SK-N-SH (cell line): ENCODE measurements at regions not wholly inside any gene's neighbourhood (a gene's known extent, or its start where the extent isn't known, plus 50 kb on each side); places are given as distances from the start of the nearest gene placed in this dataset.

Source experiments
- CTCF ChIA-PET: fragments of 300-600, 350-600 bp; formaldehyde crosslinking; extraction: SDS; loops from one replicate; lab custom pipeline; 2021; lab: Yijun Ruan, JAX
- POLR2A ChIA-PET: fragments of 350-600 bp; sonication (Branson Sonifier 250); formaldehyde crosslinking; extraction: SDS; loops from one replicate; lab custom pipeline; 2020; ENCODE audit warnings: antibody characterized with exemption, inconsistent platforms; lab: Yijun Ruan, JAX
- DNase-seq: peaks from one replicate; pipeline ENCODE4 v3.0.0; 2012
- H2AFZ ChIP-seq: fragments of 200-600 bp; sonication (generic); 2 replicates; pipeline ENCODE4 v1.8.1; 2016; ENCODE audit warnings: antibody characterized with exemption, mild to moderate bottlenecking, low read depth
- H3F3A ChIP-seq: fragments of 200-600 bp; sonication (generic); replicated peaks from 2 replicates; pipeline ENCODE3; 2016; ENCODE audit warnings: antibody characterized with exemption, mild to moderate bottlenecking; ENCODE audit not compliant: insufficient read depth
- H3K27ac ChIP-seq, 2 experiments: fragments of 200-500 bp in 1 of 2; fragments of 200-600 bp in 1 of 2; sonication (Bioruptor generic) in 1 of 2; sonication (generic), shearing (Covaris generic) in 1 of 2; 2 replicates each; pipeline versions ENCODE4 v1.5.1 to v1.6.1; 2014 to 2016; ENCODE audit warnings: low read depth in 2 of 2, inconsistent platforms in 1 of 2, low read length in 1 of 2, mild to moderate bottlenecking in 1 of 2, mixed read lengths in 1 of 2
- H3K27me3 ChIP-seq: fragments of 200-600 bp; sonication (generic), shearing (Covaris generic); 2 replicates; pipeline ENCODE4 v1.6.1; 2016; ENCODE audit warnings: mixed run types; ENCODE audit not compliant: insufficient read depth
- H3K36me3 ChIP-seq, 2 experiments: fragments of 200-500 bp in 1 of 2; fragments of 200-600 bp in 1 of 2; sonication (Bioruptor generic) in 1 of 2; sonication (generic) in 1 of 2; replicated peaks in 1 of 2; 2 replicates each; pipeline versions ENCODE3 to v1.5.1; 2014 to 2016; ENCODE audit warnings: low read length in 1 of 2, mild to moderate bottlenecking in 1 of 2; ENCODE audit not compliant: insufficient read depth in 2 of 2, control insufficient read depth in 1 of 2
- H3K4me1 ChIP-seq, 2 experiments: fragments of 200-500 bp in 1 of 2; fragments of 200-600 bp in 1 of 2; sonication (Bioruptor generic) in 1 of 2; sonication (generic), shearing (Covaris generic) in 1 of 2; 2 replicates each; pipeline versions ENCODE4 v1.5.1 to v1.6.1; 2014 to 2016; ENCODE audit warnings: low read depth in 1 of 2, low read length in 1 of 2, mixed run types in 1 of 2; ENCODE audit not compliant: insufficient read depth in 2 of 2, control insufficient read depth in 1 of 2
- H3K4me2 ChIP-seq: fragments of 200-600 bp; sonication (generic), shearing (Covaris generic); 2 replicates; pipeline ENCODE4 v1.6.1; 2017; ENCODE audit warnings: mixed run types
- H3K4me3 ChIP-seq, 2 experiments: fragments of 200-500 bp in 1 of 2; fragments of 200-600 bp in 1 of 2; sonication (Bioruptor generic) in 1 of 2; sonication (generic), shearing (Covaris generic) in 1 of 2; 2 replicates each; pipeline versions ENCODE4 v1.5.1 to v1.8.1; 2014 to 2016; ENCODE audit warnings: low read depth in 2 of 2, inconsistent platforms in 1 of 2, low read length in 1 of 2, mild to moderate bottlenecking in 1 of 2, mixed read lengths in 1 of 2, moderate library complexity in 1 of 2
- H3K79me2 ChIP-seq: fragments of 200-600 bp; sonication (generic); 2 replicates; pipeline ENCODE4 v1.8.1; 2017; ENCODE audit warnings: mild to moderate bottlenecking; ENCODE audit not compliant: insufficient read depth
- H3K9ac ChIP-seq: fragments of 200-600 bp; sonication (generic); 2 replicates; pipeline ENCODE4 v1.6.1; 2017; ENCODE audit warnings: mixed run types
- H3K9me2 ChIP-seq: fragments of 200-600 bp; sonication (generic); 2 replicates; pipeline ENCODE4 v1.6.1; 2017; ENCODE audit warnings: mixed run types
- H3K9me3 ChIP-seq: fragments of 200-600 bp; sonication (generic); 2 replicates; pipeline ENCODE4 v1.6.1; 2017; ENCODE audit warnings: mixed run types, mild to moderate bottlenecking, moderate library complexity
- H4K20me1 ChIP-seq: fragments of 200-600 bp; sonication (generic); 2 replicates; pipeline ENCODE4 v1.6.1; 2017; ENCODE audit warnings: mild to moderate bottlenecking, mixed run types; ENCODE audit not compliant: insufficient read depth
- EP300 ChIP-seq, 2 experiments: IDR thresholded peaks; 2 replicates each; pipeline versions ENCODE4 v1.4.0 to v1.6.1; 2012; ENCODE audit warnings: borderline replicate concordance in 1 of 2, low read depth in 1 of 2, low read length in 1 of 2
- FOSL2 ChIP-seq: IDR thresholded peaks from 2 replicates; pipeline ENCODE4 v1.4.0; 2012; ENCODE audit warnings: low read depth, mild to moderate bottlenecking, moderate library complexity, borderline replicate concordance
- FOXJ3 ChIP-seq: sonication (generic); formaldehyde crosslinking; IDR thresholded peaks from 2 replicates; pipeline ENCODE4 v1.5.1; 2020; ENCODE audit warnings: mild to moderate bottlenecking, missing genetic modification reagents
- FOXM1 ChIP-seq: IDR thresholded peaks from 2 replicates; pipeline ENCODE4 v1.4.0; 2012; ENCODE audit warnings: low read depth, mild to moderate bottlenecking
- JUND ChIP-seq: IDR thresholded peaks from 2 replicates; pipeline ENCODE4 v1.4.0; 2012
- MEF2A ChIP-seq: IDR thresholded peaks from 2 replicates; pipeline ENCODE4 v1.4.0; 2012; ENCODE audit warnings: low read depth, borderline replicate concordance
- MXI1 ChIP-seq: IDR thresholded peaks from 2 replicates; pipeline ENCODE4 v1.6.1; 2012; ENCODE audit warnings: mild to moderate bottlenecking, low read depth, low read length, improper control_type of control experiment
- NFIC ChIP-seq: IDR thresholded peaks from 2 replicates; pipeline ENCODE4 v1.4.0; 2012; ENCODE audit warnings: borderline replicate concordance
- NRF1 ChIP-seq: IDR thresholded peaks from 2 replicates; pipeline ENCODE4 v1.6.1; 2012; ENCODE audit warnings: low read depth, mild to moderate bottlenecking, low read length
- PBX3 ChIP-seq: IDR thresholded peaks from 2 replicates; pipeline ENCODE4; 2012
- POLR2AphosphoS5 ChIP-seq: IDR thresholded peaks from 2 replicates; pipeline ENCODE4 v1.6.1; 2012; ENCODE audit warnings: low read depth, low read length
- RAD21 ChIP-seq: IDR thresholded peaks from 2 replicates; pipeline ENCODE4 v1.6.1; 2012; ENCODE audit warnings: mild to moderate bottlenecking, low read length
- RCOR1 ChIP-seq: fragments of 150-350 bp; IDR thresholded peaks from 2 replicates; pipeline ENCODE4 v1.6.1; 2017; ENCODE audit warnings: antibody characterized with exemption, low read length
- REST ChIP-seq: IDR thresholded peaks from 2 replicates; pipeline ENCODE4 v1.6.1; 2012; ENCODE audit warnings: mild to moderate bottlenecking, low read depth, low read length, moderate library complexity
- RXRA ChIP-seq: IDR thresholded peaks from 2 replicates; pipeline ENCODE4 v1.4.0; 2012; ENCODE audit warnings: low read depth, mild to moderate bottlenecking, borderline replicate concordance
- SMC3 ChIP-seq: IDR thresholded peaks from 2 replicates; pipeline ENCODE4 v1.6.1; 2012; ENCODE audit warnings: low read depth, low read length, improper control_type of control experiment
- TEAD4 ChIP-seq: IDR thresholded peaks from 2 replicates; pipeline ENCODE4 v1.4.0; 2012; ENCODE audit warnings: mild to moderate bottlenecking, borderline replicate concordance; ENCODE audit not compliant: insufficient read depth
- USF1 ChIP-seq: IDR thresholded peaks from 2 replicates; pipeline ENCODE4 v1.4.0; 2012; ENCODE audit warnings: low read depth, borderline replicate concordance
- USF2 ChIP-seq: fragments of 150-350 bp; IDR thresholded peaks from 2 replicates; pipeline ENCODE4 v1.6.1; 2017; ENCODE audit warnings: antibody characterized with exemption, low read length, low read depth, borderline replicate concordance
- ZBTB33 ChIP-seq: IDR thresholded peaks from 2 replicates; pipeline ENCODE4 v1.4.0; 2012; ENCODE audit warnings: low read depth, borderline replicate concordance
- WGBS: methylation state at CpG from one replicate; pipeline ENCODE4 v1.1.6; 2017; ENCODE audit warnings: low lambda C conversion rate; 5-methylcytosine and 5-hydroxymethylcytosine counted together

GRCh38 chr7:89776980-89777379, 377.3 kb upstream of the STEAP1 start:
- Histone ChIP-seq H4K20me1 (no peaks in the 10 kb centered on the region), H3K9me2 (no peaks in the 10 kb centered on the region), H3F3A (no peaks in the 10 kb centered on the region), H3K4me2 (no peak overlapping the region), H3K4me3 (no peak overlapping the region), H3K36me3 (no peaks in the 10 kb centered on the region), H2AFZ (no peak overlapping the region), H3K4me1 (no peaks in the 10 kb centered on the region), H3K9ac (no peak overlapping the region), H3K27me3 (no peaks in the 10 kb centered on the region), H3K79me2 (no peaks in the 10 kb centered on the region), H3K27ac (no peak overlapping the region), H3K9me3 (no peaks in the 10 kb centered on the region)
- POLR2A ChIA-PET: no interaction called here
- DNase-seq: no peak
- TF ChIP-seq FOXM1: no peak
- no peak for TF ChIP-seq PBX3
- TF ChIP-seq NFIC: no peak
- TF ChIP-seq POLR2AphosphoS5: no peak
- TF ChIP-seq ZBTB33: no peak
- TF ChIP-seq USF2: no peak
- TF ChIP-seq REST: no peak
- no peak for TF ChIP-seq USF1
- no peak for TF ChIP-seq RCOR1
- TF ChIP-seq MEF2A: no peak
- TF ChIP-seq EP300 (IDR thresholded peaks at IDR 0.05; ENCODE audit: borderline replicate concordance in 1 of 2, low read depth in 1 of 2, low read length in 1 of 2): no peak
- no peak for TF ChIP-seq MXI1
- no peak for TF ChIP-seq RXRA
- TF ChIP-seq NRF1: no peak
- no peak for TF ChIP-seq FOSL2
- TF ChIP-seq FOXJ3 (CRISPR knock-in tag): no peak
- TF ChIP-seq TEAD4: no peak
- TF ChIP-seq JUND: no peak
- no peak for TF ChIP-seq SMC3
- no peak for TF ChIP-seq RAD21
- CTCF ChIA-PET: no interaction called here
- 24% methylated on average over 2 of the region's 2 CpGs for WGBS
